ENCODE measurements at regions not wholly inside any gene's neighbourhood (a gene's known extent, or its start where the extent isn't known, plus 50 kb on each side); places are given as distances from the start of the nearest gene placed in this dataset.

GRCh38 chr5:107782561-107783169 is 111.9 kb upstream of the EFNA5 start:
- peaks cover 20% of the 10 kb centered on the region for H3K4me1 ChIP-seq
- no peaks in the 10 kb centered on the region for H3K9me3 ChIP-seq
- Mint-ChIP-seq H3K4me1 (ENCODE audit: low read depth, unreplicated experiment) (peaks cover 15% of the 10 kb centered on the region), H3K27me3 (ENCODE audit: insufficient read depth, unreplicated experiment) (peaks cover 4% of the 10 kb centered on the region), H3K9me3 (ENCODE audit: unreplicated experiment) (peaks cover 16% of the 10 kb centered on the region), H3K27ac (ENCODE audit: unreplicated experiment) (no peak overlapping the region), H3K36me3 (ENCODE audit: insufficient read depth, unreplicated experiment) (no peaks in the 10 kb centered on the region), H3K4me3 (ENCODE audit: unreplicated experiment) (peak overlapping the region; percentile 10)
- DNase-seq = no peak
- no peak overlapping the region for H3K4me3 ChIP-seq (ENCODE audit: low read depth, low read length)
- ChIA-PET POLR2A (no interaction called here), CTCF (no interaction called here)
- no TSS peak for BruUV-seq (replicated peaks)
- no peaks in the 10 kb centered on the region for H3K36me3 ChIP-seq (ENCODE audit: control insufficient read depth, insufficient read depth, low read length)
- TF ChIP-seq CTCF (IDR thresholded peaks at IDR 0.05; ENCODE audit: insufficient read depth in 1 of 2, low read depth in 1 of 2, low read length in 1 of 2, severe bottlenecking in 1 of 2, unreplicated experiment in 1 of 2) = no peak
- H3K27me3 ChIP-seq (replicated peaks; ENCODE audit: control insufficient read depth, insufficient read depth, low read length) = no peaks in the 10 kb centered on the region
- intact Hi-C loops (cut with micrococcal nuclease; ENCODE audit: unreplicated experiment) = loop anchor here (1.0 to 5.0 kb wide), 3 partner anchors 16 to 110 kb away; partner anchors contain the start of gene EFNA5

GRCh38 chr5:107781451-107781850 is 110.7 kb upstream of the EFNA5 start:
- intact Hi-C loops (cut with micrococcal nuclease; ENCODE audit: unreplicated experiment) = loop anchor here (5.0 kb wide), 2 partner anchors 81 to 109 kb away; partner anchors contain the start of gene EFNA5
- POLR2A ChIA-PET = no interaction called here
- Histone ChIP-seq H3K9me3 (no peaks in the 10 kb centered on the region), H3K27me3 (replicated peaks; ENCODE audit: control insufficient read depth, insufficient read depth, low read length) (no peaks in the 10 kb centered on the region), H3K36me3 (ENCODE audit: control insufficient read depth, insufficient read depth, low read length) (no peaks in the 10 kb centered on the region), H3K4me3 (ENCODE audit: low read depth, low read length) (no peak overlapping the region), H3K4me1 (peaks cover 20% of the 10 kb centered on the region)
- peaks cover 15% of the 10 kb centered on the region for H3K4me1 Mint-ChIP-seq (ENCODE audit: low read depth, unreplicated experiment)
- no peaks in the 10 kb centered on the region for H3K36me3 Mint-ChIP-seq (ENCODE audit: insufficient read depth, unreplicated experiment)
- BruUV-seq (replicated peaks) = no TSS peak
- no peak for DNase-seq
- H3K9me3 Mint-ChIP-seq (ENCODE audit: unreplicated experiment) = peaks cover 16% of the 10 kb centered on the region
- H3K4me3 Mint-ChIP-seq (ENCODE audit: unreplicated experiment) = no peak overlapping the region
- TF ChIP-seq CTCF (IDR thresholded peaks at IDR 0.05; ENCODE audit: insufficient read depth in 1 of 2, low read depth in 1 of 2, low read length in 1 of 2, severe bottlenecking in 1 of 2, unreplicated experiment in 1 of 2) = no peak
- H3K27me3 Mint-ChIP-seq (ENCODE audit: insufficient read depth, unreplicated experiment) = peaks cover 7% of the 10 kb centered on the region
- H3K27ac Mint-ChIP-seq (ENCODE audit: unreplicated experiment) = no peak overlapping the region
- CTCF ChIA-PET = no interaction called here

DNA sequence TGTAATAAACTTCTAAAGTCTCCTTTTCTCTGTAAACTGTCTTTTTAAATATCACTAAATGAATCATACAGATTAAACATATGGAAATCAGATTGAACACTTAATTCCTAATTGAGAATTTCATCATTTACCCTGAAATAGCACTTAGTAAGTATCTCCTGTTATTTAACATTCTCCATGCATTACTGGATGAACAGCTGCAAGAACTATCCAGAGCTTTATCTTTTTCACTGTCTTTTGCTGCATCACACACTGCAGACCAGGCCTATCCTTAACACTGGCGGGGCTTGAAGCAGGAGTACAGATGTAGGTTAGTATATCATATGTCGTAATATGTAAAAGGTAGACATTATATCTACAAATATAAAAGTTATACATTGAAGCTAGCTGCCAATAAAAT is 108.7 kb upstream of the EFNA5 start:
- H3K27me3 ChIP-seq (replicated peaks; ENCODE audit: control insufficient read depth, insufficient read depth, low read length) = no peaks in the 10 kb centered on the region
- no peak for TF ChIP-seq CTCF (IDR thresholded peaks at IDR 0.05; ENCODE audit: insufficient read depth in 1 of 2, low read depth in 1 of 2, low read length in 1 of 2, severe bottlenecking in 1 of 2, unreplicated experiment in 1 of 2)
- no peak overlapping the region for H3K4me3 ChIP-seq (ENCODE audit: low read depth, low read length)
- BruUV-seq (replicated peaks) = no TSS peak
- Mint-ChIP-seq H3K36me3 (ENCODE audit: insufficient read depth, unreplicated experiment) (no peaks in the 10 kb centered on the region), H3K4me3 (ENCODE audit: unreplicated experiment) (no peak overlapping the region), H3K27ac (ENCODE audit: unreplicated experiment) (no peak overlapping the region), H3K9me3 (ENCODE audit: unreplicated experiment) (peaks cover 16% of the 10 kb centered on the region), H3K4me1 (ENCODE audit: low read depth, unreplicated experiment) (peaks cover 15% of the 10 kb centered on the region), H3K27me3 (ENCODE audit: insufficient read depth, unreplicated experiment) (peaks cover 14% of the 10 kb centered on the region)
- DNase-seq = no peak
- CTCF ChIA-PET = no interaction called here
- H3K36me3 ChIP-seq (ENCODE audit: control insufficient read depth, insufficient read depth, low read length) = no peaks in the 10 kb centered on the region
- H3K4me1 ChIP-seq = peaks cover 20% of the 10 kb centered on the region
- POLR2A ChIA-PET = no interaction called here
- H3K9me3 ChIP-seq = no peaks in the 10 kb centered on the region
- intact Hi-C loops (cut with micrococcal nuclease; ENCODE audit: unreplicated experiment) = no loop called here

Data from Caco-2 (cell line).